ENCODE measurements at regions not wholly inside any gene's neighbourhood (a gene's known extent, or its start where the extent isn't known, plus 50 kb on each side); places are given as distances from the start of the nearest gene placed in this dataset.

- TF ChIP-seq CTCF (IDR thresholded peaks at IDR 0.05; ENCODE audit: borderline replicate concordance), result no peak
- H3K9me3 ChIP-seq (replicated peaks), result no peaks in the 10 kb centered on the region
- DNase-seq, result no peak
- H3K27me3 ChIP-seq (ENCODE audit: low read depth), result no peaks in the 10 kb centered on the region
- no peak overlapping the region for H3K4me3 ChIP-seq
- peak overlapping the region; percentile 57 for H3K27ac ChIP-seq (replicated peaks)
- no peaks in the 10 kb centered on the region for H3K36me3 ChIP-seq
- H3K4me1 ChIP-seq, result peaks cover 40% of the 10 kb centered on the region
- intact Hi-C loops (cut with micrococcal nuclease), result no loop called here
Observed at GRCh38 chr17:77824102-77824779, 134.3 kb upstream of the TNRC6C start.

- no peak for DNase-seq
- TF ChIP-seq CTCF (IDR thresholded peaks at IDR 0.05; ENCODE audit: borderline replicate concordance), result no peak
- Histone ChIP-seq H3K36me3 (no peaks in the 10 kb centered on the region), H3K27me3 (ENCODE audit: low read depth) (no peaks in the 10 kb centered on the region), H3K27ac (replicated peaks) (no peak overlapping the region), H3K4me3 (no peak overlapping the region), H3K9me3 (replicated peaks) (no peaks in the 10 kb centered on the region), H3K4me1 (peaks cover 46% of the 10 kb centered on the region)
- intact Hi-C loops (cut with micrococcal nuclease), result no loop called here
Observed at GRCh38 chr17:77824780-77825280, 133.7 kb upstream of the TNRC6C start.

GRCh38 chr17:77825621-77826020 is 132.9 kb upstream of the TNRC6C start:
- H3K4me3 ChIP-seq, result no peak overlapping the region
- H3K27me3 ChIP-seq (ENCODE audit: low read depth), result no peaks in the 10 kb centered on the region
- no peak for DNase-seq
- H3K9me3 ChIP-seq (replicated peaks), result no peaks in the 10 kb centered on the region
- intact Hi-C loops (cut with micrococcal nuclease), result no loop called here
- H3K4me1 ChIP-seq, result peaks cover 53% of the 10 kb centered on the region
- no peak overlapping the region for H3K27ac ChIP-seq (replicated peaks)
- H3K36me3 ChIP-seq, result no peaks in the 10 kb centered on the region
- no peak for TF ChIP-seq CTCF (IDR thresholded peaks at IDR 0.05; ENCODE audit: borderline replicate concordance)

- no peak for DNase-seq
- Histone ChIP-seq H3K27ac (replicated peaks) (no peak overlapping the region), H3K4me1 (peaks cover 53% of the 10 kb centered on the region), H3K9me3 (replicated peaks) (no peaks in the 10 kb centered on the region), H3K4me3 (no peak overlapping the region), H3K27me3 (ENCODE audit: low read depth) (no peaks in the 10 kb centered on the region), H3K36me3 (no peaks in the 10 kb centered on the region)
- no peak for TF ChIP-seq CTCF (IDR thresholded peaks at IDR 0.05; ENCODE audit: borderline replicate concordance)
- intact Hi-C loops (cut with micrococcal nuclease), result no loop called here
Observed at GRCh38 chr17:77826132-77826873, 132.2 kb upstream of the TNRC6C start.

GRCh38 chr17:77827039-77827438 is 131.5 kb upstream of the TNRC6C start:
- Histone ChIP-seq H3K36me3 (no peaks in the 10 kb centered on the region), H3K9me3 (replicated peaks) (no peaks in the 10 kb centered on the region), H3K4me3 (no peak overlapping the region), H3K4me1 (peaks cover 61% of the 10 kb centered on the region), H3K27me3 (ENCODE audit: low read depth) (no peaks in the 10 kb centered on the region), H3K27ac (replicated peaks) (no peak overlapping the region)
- intact Hi-C loops (cut with micrococcal nuclease), result no loop called here
- no peak for TF ChIP-seq CTCF (IDR thresholded peaks at IDR 0.05; ENCODE audit: borderline replicate concordance)
- DNase-seq, result no peak

All from left ventricle myocardium inferior (tissue), 1 donor.